Left ventricle myocardium inferior (tissue), 1 donor: ENCODE measurements at regions not wholly inside any gene's neighbourhood (a gene's known extent, or its start where the extent isn't known, plus 50 kb on each side); places are given as distances from the start of the nearest gene placed in this dataset.

ENCODE experiments used
- DNase-seq: peaks from one replicate; pipeline ENCODE4 v3.0.0-alpha.2; 2020
- H3K27ac ChIP-seq: fragments of 200-600 bp; replicated peaks from 2 replicates; pipeline ENCODE4 v1.8.0; 2021
- H3K27me3 ChIP-seq: fragments of 200-600 bp; 2 replicates; pipeline ENCODE4 v1.8.0; 2021; ENCODE audit warnings: low read depth
- H3K36me3 ChIP-seq: fragments of 200-600 bp; 2 replicates; pipeline ENCODE4 v1.8.0; 2021
- H3K4me1 ChIP-seq: fragments of 200-600 bp; 2 replicates; pipeline ENCODE4 v1.8.0; 2021
- H3K4me3 ChIP-seq: fragments of 200-600 bp; 2 replicates; pipeline ENCODE4 v1.8.0; 2021; ENCODE audit warnings: mild to moderate bottlenecking, moderate library complexity
- H3K9me3 ChIP-seq: fragments of 200-600 bp; replicated peaks from 2 replicates; pipeline ENCODE4 v1.8.0; 2021
- intact Hi-C: fragments of 100-400 bp; cut with micrococcal nuclease; formaldehyde crosslinking; loops from one replicate; pipeline ENCODE4 v1.11.0; 2022
- TF ChIP-seq, protein P1 (sequence below): fragments of 200-600 bp; IDR thresholded peaks from 2 replicates; pipeline ENCODE4 v1.8.0; 2021; ENCODE audit warnings: antibody characterized with exemption, mild to moderate bottlenecking, borderline replicate concordance
- donor health status: DM: no; HTN: yes; CAD: no; lungs with severe emphysema.

GRCh38 chr12:126847005-126847629 is 1419.9 kb upstream of the TMEM132C start:
- Histone ChIP-seq H3K36me3 (no peaks in the 10 kb centered on the region), H3K27ac (no peak overlapping the region), H3K9me3 (no peaks in the 10 kb centered on the region), H3K4me3 (no peak overlapping the region), H3K4me1 (no peaks in the 10 kb centered on the region), H3K27me3 (no peaks in the 10 kb centered on the region)
- DNase-seq = no peak
- TF ChIP-seq, protein P1, sequence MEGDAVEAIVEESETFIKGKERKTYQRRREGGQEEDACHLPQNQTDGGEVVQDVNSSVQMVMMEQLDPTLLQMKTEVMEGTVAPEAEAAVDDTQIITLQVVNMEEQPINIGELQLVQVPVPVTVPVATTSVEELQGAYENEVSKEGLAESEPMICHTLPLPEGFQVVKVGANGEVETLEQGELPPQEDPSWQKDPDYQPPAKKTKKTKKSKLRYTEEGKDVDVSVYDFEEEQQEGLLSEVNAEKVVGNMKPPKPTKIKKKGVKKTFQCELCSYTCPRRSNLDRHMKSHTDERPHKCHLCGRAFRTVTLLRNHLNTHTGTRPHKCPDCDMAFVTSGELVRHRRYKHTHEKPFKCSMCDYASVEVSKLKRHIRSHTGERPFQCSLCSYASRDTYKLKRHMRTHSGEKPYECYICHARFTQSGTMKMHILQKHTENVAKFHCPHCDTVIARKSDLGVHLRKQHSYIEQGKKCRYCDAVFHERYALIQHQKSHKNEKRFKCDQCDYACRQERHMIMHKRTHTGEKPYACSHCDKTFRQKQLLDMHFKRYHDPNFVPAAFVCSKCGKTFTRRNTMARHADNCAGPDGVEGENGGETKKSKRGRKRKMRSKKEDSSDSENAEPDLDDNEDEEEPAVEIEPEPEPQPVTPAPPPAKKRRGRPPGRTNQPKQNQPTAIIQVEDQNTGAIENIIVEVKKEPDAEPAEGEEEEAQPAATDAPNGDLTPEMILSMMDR = no peak
- intact Hi-C loops = no loop called here

GRCh38 chr12:126855768-126856167 is 1411.2 kb upstream of the TMEM132C start:
- Histone ChIP-seq H3K36me3 (no peaks in the 10 kb centered on the region), H3K4me3 (no peak overlapping the region), H3K27ac (no peak overlapping the region), H3K4me1 (no peaks in the 10 kb centered on the region), H3K9me3 (no peaks in the 10 kb centered on the region), H3K27me3 (peaks cover 11% of the 10 kb centered on the region)
- TF ChIP-seq, protein P1 = no peak
- intact Hi-C loops = no loop called here
- no peak for DNase-seq

DNA sequence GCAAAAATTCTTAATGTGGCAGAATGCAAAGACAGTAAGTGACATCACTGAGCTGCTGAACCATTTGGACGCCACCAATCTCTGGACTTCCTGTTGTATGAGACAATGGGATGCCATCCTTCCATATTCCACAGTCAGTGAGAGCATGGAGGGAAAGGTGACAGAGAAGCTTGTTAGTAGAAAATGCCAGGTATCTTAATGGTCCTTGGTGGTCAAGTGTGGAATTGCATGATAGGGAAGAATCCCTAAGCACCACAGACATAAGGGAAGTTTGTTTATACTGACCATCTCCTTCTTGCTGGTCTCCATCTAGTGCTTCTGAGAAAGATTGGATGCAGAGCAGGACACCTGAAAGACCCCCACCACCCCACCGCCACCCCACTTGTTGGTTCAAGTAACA is 1410.0 kb upstream of the TMEM132C start:
- Histone ChIP-seq H3K36me3 (no peaks in the 10 kb centered on the region), H3K4me1 (no peaks in the 10 kb centered on the region), H3K4me3 (no peak overlapping the region), H3K27ac (no peak overlapping the region), H3K9me3 (no peaks in the 10 kb centered on the region), H3K27me3 (peaks cover 11% of the 10 kb centered on the region)
- TF ChIP-seq, protein P1 = no peak
- no peak for DNase-seq
- intact Hi-C loops = no loop called here

DNA sequence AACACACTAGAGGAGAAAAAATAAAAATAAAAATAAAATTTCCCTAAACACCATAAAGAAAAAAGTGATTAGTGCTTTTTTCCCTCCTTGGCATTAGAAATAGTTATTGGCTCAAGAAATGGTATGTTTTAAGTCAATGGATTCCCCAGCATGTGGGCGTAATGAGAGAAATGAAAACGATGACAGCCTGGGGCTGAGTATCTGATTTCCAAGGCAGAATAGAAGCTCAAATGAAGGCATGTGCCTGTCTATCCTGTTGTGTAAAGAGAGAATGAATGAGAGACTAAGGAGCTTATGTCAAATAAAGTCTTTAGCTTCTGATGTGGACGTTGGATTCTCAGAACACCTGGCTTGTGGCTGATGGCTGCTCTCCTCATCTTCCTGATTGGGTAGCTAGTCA is 1408.4 kb upstream of the TMEM132C start:
- H3K4me1 ChIP-seq = no peaks in the 10 kb centered on the region
- H3K36me3 ChIP-seq = no peaks in the 10 kb centered on the region
- H3K4me3 ChIP-seq = no peak overlapping the region
- H3K27me3 ChIP-seq = peaks cover 6% of the 10 kb centered on the region
- H3K9me3 ChIP-seq = no peaks in the 10 kb centered on the region
- intact Hi-C loops = no loop called here
- TF ChIP-seq, protein P1 = no peak
- H3K27ac ChIP-seq = no peak overlapping the region
- no peak for DNase-seq

GRCh38 chr12:126860210-126860609 is 1406.8 kb upstream of the TMEM132C start:
- Histone ChIP-seq H3K9me3 (no peaks in the 10 kb centered on the region), H3K27ac (no peak overlapping the region), H3K4me3 (no peak overlapping the region), H3K27me3 (peaks cover 6% of the 10 kb centered on the region), H3K36me3 (no peaks in the 10 kb centered on the region), H3K4me1 (no peaks in the 10 kb centered on the region)
- DNase-seq = no peak
- intact Hi-C loops = no loop called here
- TF ChIP-seq, protein P1 = no peak
